Fibroblast of villous mesenchyme (primary cell): ENCODE measurements at regions not wholly inside any gene's neighbourhood (a gene's known extent, or its start where the extent isn't known, plus 50 kb on each side); places are given as distances from the start of the nearest gene placed in this dataset.

ENCODE experiments used
- DNase-seq: peaks from one replicate; pipeline ENCODE4 v3.0.0-alpha.2; 2010; ENCODE audit warnings: low read depth
- H3K4me3 ChIP-seq: 2 replicates; pipeline ENCODE4 v1.5.1; 2011; ENCODE audit warnings: low read depth, mild to moderate bottlenecking, low read length
- CTCF ChIP-seq: IDR thresholded peaks from 2 replicates; pipeline ENCODE4 v1.5.1; 2012; ENCODE audit warnings: low read depth, mild to moderate bottlenecking, low read length; ENCODE audit not compliant: insufficient read depth

- no peak for DNase-seq
These were observed 265.3 kb upstream of the TBX3 start for GRCh38 chr12:114949058-114949820.

GRCh38 chr12:114945351-114945750, 261.4 kb upstream of the TBX3 start:
- no peak for TF ChIP-seq CTCF
- DNase-seq: no peak
- no peak overlapping the region for H3K4me3 ChIP-seq

More at GRCh38 chr12:114949058-114949820, 265.3 kb upstream of the TBX3 start:
- no peak overlapping the region for H3K4me3 ChIP-seq
- TF ChIP-seq CTCF: no peak

DNA sequence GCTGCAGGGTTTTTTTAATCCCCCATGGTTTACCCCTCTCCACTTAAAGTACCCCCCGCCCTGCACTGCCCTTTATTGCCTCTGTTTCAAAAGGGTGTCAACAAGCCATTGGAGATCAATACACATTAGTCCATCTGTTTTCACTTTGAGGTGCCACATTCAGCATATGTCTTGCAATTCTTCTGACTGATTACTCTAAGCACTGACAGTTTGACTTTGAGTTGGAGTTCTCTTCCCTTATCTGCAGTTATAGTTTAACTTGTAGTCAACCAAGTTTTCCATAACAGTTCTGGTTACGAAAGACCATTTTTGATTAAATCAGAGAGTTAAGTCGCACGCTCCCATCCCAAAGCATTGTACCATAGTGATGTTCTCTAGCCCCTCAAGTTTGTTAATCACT, 260.8 kb upstream of the TBX3 start:
- no peak for DNase-seq
- no peak for TF ChIP-seq CTCF
- no peak overlapping the region for H3K4me3 ChIP-seq

- no peak for DNase-seq
- TF ChIP-seq CTCF: no peak
- no peak overlapping the region for H3K4me3 ChIP-seq
These were observed 259.6 kb upstream of the TBX3 start for GRCh38 chr12:114943601-114944000.

- H3K4me3 ChIP-seq: no peak overlapping the region
- DNase-seq: no peak
- TF ChIP-seq CTCF: no peak
These were observed 254.7 kb upstream of the TBX3 start for GRCh38 chr12:114938487-114939210.

DNA sequence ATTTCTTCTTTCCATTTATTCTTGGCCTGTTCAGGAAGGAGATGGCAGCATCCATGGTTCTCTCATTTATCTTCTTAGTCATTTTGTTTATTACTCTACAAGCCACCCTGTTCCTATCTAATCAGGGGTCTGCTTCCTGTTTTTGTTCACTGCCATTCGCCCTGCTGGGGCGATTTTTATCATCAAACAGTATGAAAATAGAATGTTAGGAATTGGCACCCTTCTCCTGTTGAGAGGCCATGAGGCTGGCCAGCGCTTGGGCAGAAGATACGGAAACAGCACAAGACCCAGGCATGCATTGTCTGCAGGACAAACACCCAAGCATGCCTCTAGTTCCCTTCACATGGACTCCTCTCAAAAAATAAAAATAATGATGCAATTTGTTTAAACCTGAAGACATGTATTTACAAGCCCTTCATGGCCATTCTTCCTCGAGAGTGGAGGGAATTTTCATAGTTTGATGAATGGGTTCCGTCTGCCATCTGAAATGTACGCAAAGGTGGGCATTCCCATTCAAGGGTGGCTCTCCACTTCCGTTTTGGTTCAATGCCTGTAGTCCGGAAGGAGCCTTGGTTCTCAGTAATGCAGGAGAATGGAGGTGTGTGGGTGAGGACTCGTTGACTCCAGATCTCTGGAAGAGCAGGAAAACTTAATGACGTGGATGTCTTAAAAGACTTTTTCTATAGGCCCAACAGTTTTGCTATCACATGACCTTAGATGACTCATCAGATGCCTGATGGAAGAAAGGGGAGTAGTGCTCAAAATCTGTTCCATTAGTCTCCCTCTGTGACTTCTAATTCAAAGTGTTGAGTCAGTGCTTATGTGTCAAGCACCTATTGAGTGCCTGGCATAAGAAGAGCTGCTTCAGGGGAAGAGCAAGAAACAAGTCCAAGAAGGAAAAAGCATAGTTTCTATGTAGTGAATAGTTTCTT, 252.4 kb upstream of the TBX3 start:
- TF ChIP-seq CTCF: no peak
- DNase-seq: no peak
- no peak overlapping the region for H3K4me3 ChIP-seq
